HG03175 (cell line): ENCODE measurements at regions not wholly inside any gene's neighbourhood (a gene's known extent, or its start where the extent isn't known, plus 50 kb on each side); places are given as distances from the start of the nearest gene placed in this dataset.

Source experiments
- ATAC-seq: cut with Tn5 transposase; IDR thresholded peaks from one replicate; pipeline ENCODE4 v1.9.1; 2021; ENCODE audit warnings: mild to moderate bottlenecking, moderate library complexity; ENCODE audit not compliant: unreplicated experiment

- ATAC-seq: no peak
Observed at GRCh38 chr1:93746021-93746812, 64.6 kb upstream of the BCAR3 start.

GRCh38 chr1:93744299-93744988 is 62.8 kb upstream of the BCAR3 start:
- ATAC-seq: no peak

GRCh38 chr1:93743465-93743864 is 61.8 kb upstream of the BCAR3 start:
- ATAC-seq: no peak

- no peak for ATAC-seq
Observed at GRCh38 chr1:93740601-93741031, 59.0 kb upstream of the BCAR3 start.

- no peak for ATAC-seq
Observed at GRCh38 chr1:93740157-93740556, 58.5 kb upstream of the BCAR3 start.

GRCh38 chr1:93739472-93739871 is 57.8 kb upstream of the BCAR3 start:
- ATAC-seq: no peak

GRCh38 chr1:93738926-93739325 is 57.3 kb upstream of the BCAR3 start:
- no peak for ATAC-seq

- ATAC-seq: no peak
Observed at GRCh38 chr1:93738075-93738622, 56.5 kb upstream of the BCAR3 start.

- ATAC-seq: no peak
Observed at GRCh38 chr1:93735722-93736121, 54.1 kb upstream of the BCAR3 start.

GRCh38 chr1:93734999-93735398 is 53.4 kb upstream of the BCAR3 start:
- ATAC-seq: no peak

GRCh38 chr1:93733340-93733739 is 51.7 kb upstream of the BCAR3 start:
- ATAC-seq: no peak

- ATAC-seq: no peak
Observed at GRCh38 chr1:93732514-93732913, 50.9 kb upstream of the BCAR3 start.
